Naive thymus-derived CD4-positive, alpha-beta T cell (primary cell): ENCODE measurements at regions not wholly inside any gene's neighbourhood (a gene's known extent, or its start where the extent isn't known, plus 50 kb on each side); places are given as distances from the start of the nearest gene placed in this dataset.

ENCODE experiments used
- ATAC-seq: fragments of 150-1000 bp; cut with Tn5 transposase; 2 replicates; pipeline ENCODE4 v1.10.0; 2021; ENCODE audit warnings: mild to moderate bottlenecking, moderate library complexity
- CTCF ChIA-PET: fragments of 350-600 bp; sonication (Branson Sonifier 250); formaldehyde crosslinking; loops from one replicate; lab custom pipeline; 2021; ENCODE audit warnings: antibody characterized with exemption; lab: Charles Lee
- POLR2A ChIA-PET: fragments of 350-600 bp; sonication (Branson Sonifier 250); formaldehyde crosslinking; loops from one replicate; lab custom pipeline; 2021; ENCODE audit warnings: antibody characterized with exemption, inconsistent platforms; lab: Charles Lee
- DNase-seq, 9 donors: peaks; one replicate each; pipeline versions ENCODE4 v3.0.0 to v3.0.0-alpha.2; 2020 to 2022; ENCODE audit warnings: mixed read lengths in 1 of 9
- H3K27ac ChIP-seq: one replicate; pipeline ENCODE4 v1.7.0; 2013; ENCODE audit warnings: mild to moderate bottlenecking, low read depth, low read length, moderate library complexity
- H3K27me3 ChIP-seq, 2 donors: one replicate each; pipeline ENCODE4 v1.7.0; 2013; ENCODE audit warnings: low read length in 2 of 2, mild to moderate bottlenecking in 2 of 2, moderate library complexity in 2 of 2; ENCODE audit not compliant: control insufficient read depth in 2 of 2, insufficient read depth in 2 of 2
- H3K36me3 ChIP-seq, 3 experiments: 1 replicate in 2 of 3; 2 replicates in 1 of 3; pipeline ENCODE4 v1.7.0; 2013; ENCODE audit warnings: low read length in 3 of 3, mild to moderate bottlenecking in 3 of 3, moderate library complexity in 1 of 3; ENCODE audit not compliant: insufficient read depth in 3 of 3, control insufficient read depth in 2 of 3
- H3K4me1 ChIP-seq, 2 donors: one replicate each; pipeline ENCODE4 v1.7.0; 2013; ENCODE audit warnings: low read length in 2 of 2, mild to moderate bottlenecking in 2 of 2, moderate library complexity in 1 of 2; ENCODE audit not compliant: control insufficient read depth in 2 of 2, insufficient read depth in 2 of 2
- H3K4me3 ChIP-seq: 2 replicates; pipeline ENCODE4 v1.7.0; 2013; ENCODE audit warnings: mild to moderate bottlenecking, low read length
- H3K9me3 ChIP-seq, 3 experiments: 1 replicate in 2 of 3; 2 replicates in 1 of 3; pipeline ENCODE4 v1.7.0; 2013; ENCODE audit warnings: low read length in 3 of 3; ENCODE audit not compliant: control insufficient read depth in 2 of 3
- H3K27ac Mint-ChIP-seq, 9 donors: one replicate each; pipeline ENCODE4 v1.8.0; 2020 to 2022; ENCODE audit warnings: mixed read lengths in 9 of 9, mild to moderate bottlenecking in 8 of 9, moderate library complexity in 5 of 9, inconsistent platforms in 2 of 9
- H3K27me3 Mint-ChIP-seq, 5 donors: one replicate each; pipeline ENCODE4 v1.8.0; 2021 to 2022; ENCODE audit warnings: mixed read lengths in 5 of 5, mild to moderate bottlenecking in 1 of 5
- H3K36me3 Mint-ChIP-seq, 5 donors: one replicate each; pipeline ENCODE4 v1.8.0; 2020 to 2022; ENCODE audit warnings: mixed read lengths in 5 of 5, mild to moderate bottlenecking in 3 of 5, inconsistent platforms in 1 of 5
- H3K4me1 Mint-ChIP-seq, 7 donors: one replicate each; pipeline ENCODE4 v1.8.0; 2020 to 2022; ENCODE audit warnings: mixed read lengths in 7 of 7, mild to moderate bottlenecking in 3 of 7, inconsistent platforms in 1 of 7
- H3K4me3 Mint-ChIP-seq, 10 donors: one replicate each; pipeline ENCODE4 v1.8.0; 2020 to 2022; ENCODE audit warnings: mild to moderate bottlenecking in 10 of 10, mixed read lengths in 10 of 10, moderate library complexity in 6 of 10, inconsistent platforms in 2 of 10
- H3K9me3 Mint-ChIP-seq, 11 donors: one replicate each; pipeline ENCODE4 v1.8.0; 2020 to 2022; ENCODE audit warnings: mixed read lengths in 11 of 11, mild to moderate bottlenecking in 4 of 11, inconsistent platforms in 1 of 11, moderate library complexity in 1 of 11
- intact Hi-C, 2 donors: fragments of 100-400 bp; cut with micrococcal nuclease; formaldehyde crosslinking; loops; one replicate each; pipeline ENCODE4 v1.15.1; 2023

DNA sequence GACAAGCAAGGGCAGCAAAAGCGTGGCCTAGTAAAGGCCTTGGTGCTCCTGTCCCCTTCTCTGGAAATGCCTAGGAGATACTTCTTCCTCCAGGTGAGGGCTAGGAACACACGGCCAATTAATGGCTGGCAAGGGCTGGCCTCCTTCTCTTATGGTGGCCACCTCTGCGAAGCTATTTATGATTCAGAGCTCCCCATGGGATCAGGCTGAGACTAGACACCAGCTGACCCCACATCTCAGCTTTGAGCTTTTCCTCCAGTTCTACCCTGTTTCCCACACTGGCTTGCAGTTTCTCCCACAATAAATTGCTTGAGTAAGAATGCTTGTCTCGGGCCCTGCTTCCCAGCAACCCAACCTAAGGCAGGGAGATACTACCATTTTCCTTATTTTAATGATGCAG, 53.7 kb downstream of the CAMK2N1 start:
- Mint-ChIP-seq H3K9me3 (no peaks in the 10 kb centered on the region), H3K4me3 (no peak overlapping the region), H3K27ac (no peak overlapping the region), H3K4me1 (peaks cover 0 to 2% (median 0%) of the 10 kb centered on the region in 7 donors), H3K27me3 (peaks cover 29 to 55% (median 54%) of the 10 kb centered on the region in 5 donors), H3K36me3 (no peaks in the 10 kb centered on the region)
- ATAC-seq (no peak), DNase-seq (no peak)
- Histone ChIP-seq H3K27ac (no peak overlapping the region), H3K27me3 (no peaks in the 10 kb centered on the region), H3K4me1 (no peaks in the 10 kb centered on the region), H3K4me3 (no peak overlapping the region), H3K9me3 (no peaks in the 10 kb centered on the region), H3K36me3 (no peaks in the 10 kb centered on the region)
- ChIA-PET POLR2A (no interaction called here), CTCF (no interaction called here)
- intact Hi-C loops = loop anchor here in 1 of 2 donors (5.0 kb wide), 1 partner anchor 515 kb away; no protein-coding TSS in a partner anchor

DNA sequence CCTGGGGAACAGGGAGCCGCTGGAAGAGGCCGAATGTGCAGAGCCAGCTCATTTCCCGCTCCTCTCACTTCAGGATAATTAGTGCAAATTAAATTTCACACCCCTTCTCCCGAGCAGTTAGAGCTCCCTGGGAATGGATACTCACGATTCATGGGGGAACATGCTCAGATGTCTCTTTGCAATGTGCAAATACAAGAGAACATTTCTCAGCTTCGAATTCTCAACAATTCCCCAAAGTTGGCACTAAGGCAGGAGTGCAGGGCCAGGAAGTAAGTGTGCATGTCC, 54.9 kb downstream of the CAMK2N1 start:
- ATAC-seq (no peak), DNase-seq (no peak)
- H3K36me3 Mint-ChIP-seq = no peaks in the 10 kb centered on the region
- H3K27me3 ChIP-seq = no peaks in the 10 kb centered on the region
- H3K9me3 Mint-ChIP-seq = peaks cover 0 to 1% (median 0%) of the 10 kb centered on the region in 11 donors
- H3K27ac Mint-ChIP-seq = no peak overlapping the region
- H3K4me3 Mint-ChIP-seq = no peak overlapping the region
- peaks cover 32 to 55% (median 52%) of the 10 kb centered on the region in 5 donors for H3K27me3 Mint-ChIP-seq
- H3K4me1 Mint-ChIP-seq = peaks cover 0 to 13% (median 0%) of the 10 kb centered on the region in 7 donors
- ChIA-PET POLR2A (no interaction called here), CTCF (no interaction called here)
- no peaks in the 10 kb centered on the region for H3K4me1 ChIP-seq
- intact Hi-C loops = loop anchor here (2.0 to 5.0 kb wide), 2 partner anchors 214 to 514 kb away; no protein-coding TSS in a partner anchor
- no peak overlapping the region for H3K4me3 ChIP-seq
- H3K9me3 ChIP-seq = no peaks in the 10 kb centered on the region
- no peaks in the 10 kb centered on the region for H3K36me3 ChIP-seq
- no peak overlapping the region for H3K27ac ChIP-seq

DNA sequence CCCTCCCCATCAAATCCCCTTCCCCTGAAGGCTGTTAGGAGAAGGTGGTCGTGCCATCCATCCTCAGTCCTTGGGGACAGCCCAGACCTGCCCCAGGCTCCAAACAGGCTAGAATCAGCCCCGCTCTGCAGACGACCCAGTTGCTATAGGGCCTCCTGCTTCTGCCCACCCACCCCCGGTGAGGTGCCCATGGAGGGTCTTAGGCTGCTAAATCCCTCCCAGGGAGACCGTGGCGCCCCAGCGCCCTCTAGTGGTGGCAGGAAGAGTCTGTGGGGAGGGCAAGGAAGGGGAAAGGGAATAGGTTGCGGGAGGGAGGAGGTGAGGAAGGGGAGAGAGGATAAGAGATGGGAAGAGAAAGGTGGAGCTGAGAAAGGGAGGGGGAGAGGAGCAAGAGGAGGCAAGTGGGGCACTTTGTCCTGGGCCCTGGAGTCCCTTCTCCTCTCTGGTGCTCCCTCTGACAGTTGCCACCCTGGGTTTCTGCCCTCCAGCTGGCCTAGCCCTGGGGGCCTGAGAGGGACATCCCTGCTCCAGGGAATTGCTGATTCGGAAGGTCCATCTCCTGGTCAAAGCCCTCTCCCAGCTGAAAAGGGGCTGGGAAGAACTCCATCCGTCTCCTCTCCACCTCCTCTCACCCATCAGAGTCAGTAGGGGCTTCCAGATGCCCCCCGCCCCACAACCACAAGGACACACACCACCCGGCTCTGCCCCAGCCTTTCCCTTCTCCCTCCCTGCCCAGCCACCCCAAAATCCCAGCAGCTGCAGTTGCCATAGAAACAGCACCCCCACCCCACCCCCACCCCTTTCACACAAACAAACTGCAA, 55.4 kb downstream of the CAMK2N1 start:
- CTCF ChIA-PET = no interaction called here
- H3K27me3 Mint-ChIP-seq = peaks cover 32 to 53% (median 50%) of the 10 kb centered on the region in 5 donors

DNA sequence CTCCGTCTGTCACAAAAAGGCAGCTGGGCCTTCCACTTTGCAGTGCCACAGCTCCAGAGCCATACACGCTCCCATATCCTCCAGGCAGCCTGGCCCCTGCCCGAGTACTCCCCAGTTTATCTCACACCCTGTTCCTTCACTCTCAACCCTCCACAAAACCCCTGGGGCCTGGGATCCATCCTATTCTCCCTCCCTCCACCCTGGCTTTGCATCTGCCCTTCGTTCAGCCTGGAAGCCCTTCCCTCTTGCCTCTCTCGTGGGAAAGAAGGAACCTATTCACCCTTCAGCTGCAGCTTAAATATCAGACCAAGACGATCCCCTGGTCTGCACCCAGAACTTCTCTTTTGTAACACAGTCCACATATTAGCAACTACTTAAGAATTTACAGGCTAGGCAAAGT, 56.7 kb downstream of the CAMK2N1 start:
- ChIA-PET POLR2A (no interaction called here), CTCF (no interaction called here)
- DNase-seq (no peak), ATAC-seq (no peak)
- intact Hi-C loops = no loop called here
- Histone ChIP-seq H3K4me3 (no peak overlapping the region), H3K4me1 (no peaks in the 10 kb centered on the region), H3K36me3 (no peaks in the 10 kb centered on the region), H3K9me3 (peaks cover 0 to 4% (median 0%) of the 10 kb centered on the region in 3 experiments), H3K27me3 (no peaks in the 10 kb centered on the region), H3K27ac (no peak overlapping the region)
- H3K4me1 Mint-ChIP-seq = peaks cover 0 to 13% (median 0%) of the 10 kb centered on the region in 7 donors
- no peaks in the 10 kb centered on the region for H3K36me3 Mint-ChIP-seq
- H3K4me3 Mint-ChIP-seq = no peak overlapping the region
- no peak overlapping the region for H3K27ac Mint-ChIP-seq
- peaks cover 0 to 12% (median 4%) of the 10 kb centered on the region in 11 donors for H3K9me3 Mint-ChIP-seq
- peaks cover 34 to 43% (median 37%) of the 10 kb centered on the region in 5 donors for H3K27me3 Mint-ChIP-seq

More for the DNA sequence above, 55.4 kb downstream of the CAMK2N1 start:
- intact Hi-C loops = loop anchor here (2.0 to 5.0 kb wide), 2 partner anchors 214 to 513 kb away; no protein-coding TSS in a partner anchor
- Mint-ChIP-seq H3K36me3 (no peaks in the 10 kb centered on the region), H3K9me3 (peaks cover 0 to 5% (median 1%) of the 10 kb centered on the region in 11 donors), H3K4me3 (no peak overlapping the region), H3K4me1 (peaks cover 0 to 13% (median 0%) of the 10 kb centered on the region in 7 donors), H3K27ac (no peak overlapping the region)
- POLR2A ChIA-PET = no interaction called here
- H3K4me1 ChIP-seq = no peaks in the 10 kb centered on the region
- no peaks in the 10 kb centered on the region for H3K27me3 ChIP-seq
- no peak overlapping the region for H3K4me3 ChIP-seq
- peaks cover 0 to 4% (median 0%) of the 10 kb centered on the region in 3 experiments for H3K9me3 ChIP-seq
- no peaks in the 10 kb centered on the region for H3K36me3 ChIP-seq
- ATAC-seq (no peak), DNase-seq (peak in 7 of 9 donors; percentile 7 to 54 (median 23))
- no peak overlapping the region for H3K27ac ChIP-seq

DNA sequence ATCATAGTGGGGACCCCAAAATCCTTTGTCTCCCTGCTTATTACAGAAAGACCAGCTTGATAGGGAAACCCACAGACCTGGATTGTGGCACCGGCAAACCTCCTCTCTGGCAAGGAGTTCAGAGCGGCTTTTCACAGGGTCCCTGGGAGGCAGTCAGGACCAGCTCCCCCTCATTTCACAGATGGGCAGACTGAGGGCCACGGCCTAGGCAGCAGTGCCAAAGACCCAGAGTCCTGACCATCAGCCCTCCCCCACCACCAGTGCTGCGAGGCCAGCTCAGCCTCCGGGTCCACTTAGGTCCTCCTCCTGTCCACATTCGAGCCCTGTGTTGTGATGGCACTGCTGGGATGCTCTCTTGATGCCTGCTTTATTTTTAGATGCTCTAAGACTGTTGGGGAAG, 57.2 kb downstream of the CAMK2N1 start:
- H3K36me3 Mint-ChIP-seq = no peaks in the 10 kb centered on the region
- CTCF ChIA-PET = no interaction called here
- H3K4me3 ChIP-seq = no peak overlapping the region
- H3K27ac ChIP-seq = no peak overlapping the region
- no peak overlapping the region for H3K27ac Mint-ChIP-seq
- no peaks in the 10 kb centered on the region for H3K27me3 ChIP-seq
- H3K36me3 ChIP-seq = no peaks in the 10 kb centered on the region
- DNase-seq (no peak), ATAC-seq (no peak)
- H3K9me3 Mint-ChIP-seq = peaks cover 0 to 15% (median 5%) of the 10 kb centered on the region in 11 donors
- no peaks in the 10 kb centered on the region for H3K4me1 ChIP-seq
- peaks cover 0 to 4% (median 0%) of the 10 kb centered on the region in 3 experiments for H3K9me3 ChIP-seq
- peaks cover 34 to 40% (median 36%) of the 10 kb centered on the region in 5 donors for H3K27me3 Mint-ChIP-seq
- intact Hi-C loops = no loop called here
- peaks cover 0 to 13% (median 0%) of the 10 kb centered on the region in 7 donors for H3K4me1 Mint-ChIP-seq
- H3K4me3 Mint-ChIP-seq = no peak overlapping the region
- POLR2A ChIA-PET = no interaction called here

DNA sequence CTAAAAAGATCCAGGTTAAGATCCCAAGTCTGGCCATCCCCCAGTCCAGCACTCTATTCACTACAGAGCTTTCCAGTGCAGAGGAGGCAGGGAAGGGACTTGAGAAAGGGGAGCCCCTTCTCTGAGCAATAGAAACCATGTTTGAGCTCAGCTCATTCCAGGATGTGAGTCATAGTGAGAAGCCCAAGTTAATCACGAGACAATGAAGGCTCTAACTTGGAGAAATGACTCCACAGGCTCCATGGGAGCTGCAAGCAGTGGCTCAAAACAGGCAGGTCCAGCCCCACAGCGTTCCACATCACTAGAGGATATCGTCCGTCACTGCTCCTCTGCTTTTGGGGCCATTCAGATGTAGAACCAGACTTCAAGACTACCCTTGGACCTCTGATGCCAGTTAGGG, 59.1 kb downstream of the CAMK2N1 start:
- no peak for ATAC-seq
- ChIA-PET POLR2A (no interaction called here), CTCF (interaction anchor here (1.0 kb wide), 1 partner anchor 116 kb away, joined by 3 read pairs; no protein-coding TSS in a partner anchor)
- H3K4me3 ChIP-seq = no peak overlapping the region
- no peaks in the 10 kb centered on the region for H3K27me3 ChIP-seq
- H3K36me3 ChIP-seq = no peaks in the 10 kb centered on the region
- no peak overlapping the region for H3K4me3 Mint-ChIP-seq
- no peaks in the 10 kb centered on the region for H3K4me1 ChIP-seq
- peak in 1 of 9 donors; percentile 25 for DNase-seq
- H3K27ac ChIP-seq = no peak overlapping the region
- H3K9me3 ChIP-seq = peaks cover 0 to 14% (median 0%) of the 10 kb centered on the region in 3 experiments
- H3K4me1 Mint-ChIP-seq = peaks cover 0 to 13% (median 0%) of the 10 kb centered on the region in 7 donors
- H3K36me3 Mint-ChIP-seq = peaks cover 0 to 10% (median 5%) of the 10 kb centered on the region in 5 donors
- intact Hi-C loops = no loop called here
- peaks cover 24 to 44% (median 28%) of the 10 kb centered on the region in 5 donors for H3K27me3 Mint-ChIP-seq
- H3K27ac Mint-ChIP-seq = no peak overlapping the region
- H3K9me3 Mint-ChIP-seq = peaks cover 5 to 34% (median 15%) of the 10 kb centered on the region in 11 donors
